ACC112 (cell line): ENCODE measurements at regions not wholly inside any gene's neighbourhood (a gene's known extent, or its start where the extent isn't known, plus 50 kb on each side); places are given as distances from the start of the nearest gene placed in this dataset.
"Not testable (repeated sequence)": the region's sequence is repeated elsewhere in the genome, so short reads cannot be mapped to it uniquely, and the experiment has no call there.

ENCODE experiments used
- H2AFZ ChIP-seq: fragments of 200-600 bp; sonication (generic); one replicate; pipeline ENCODE4 v1.6.0; 2017; ENCODE audit warnings: antibody characterized with exemption, low read length; ENCODE audit not compliant: unreplicated experiment
- H3K27ac ChIP-seq: fragments of 200-600 bp; sonication (generic); 2 replicates; pipeline ENCODE4 v1.5.1; 2014; ENCODE audit warnings: low read depth, mild to moderate bottlenecking, antibody characterized with exemption, low read length, moderate library complexity
- H3K27me3 ChIP-seq: fragments of 200-600 bp; sonication (generic); 2 replicates; pipeline ENCODE4 v1.6.1; 2014; ENCODE audit warnings: mild to moderate bottlenecking, antibody characterized with exemption, low read length, moderate library complexity, mixed read lengths; ENCODE audit not compliant: insufficient read depth
- H3K36me3 ChIP-seq: fragments of 200-600 bp; sonication (generic); 2 replicates; pipeline ENCODE4 v1.6.1; 2016; ENCODE audit warnings: mild to moderate bottlenecking, antibody characterized with exemption, low read length, moderate library complexity, mixed read lengths; ENCODE audit not compliant: insufficient read depth
- H3K4me1 ChIP-seq: fragments of 200-600 bp; sonication (generic); one replicate; pipeline ENCODE4 v1.6.1; 2016; ENCODE audit warnings: low read length, mixed read lengths; ENCODE audit not compliant: insufficient read depth, unreplicated experiment, control insufficient read depth
- H3K4me3 ChIP-seq: fragments of 200-600 bp; sonication (generic); 2 replicates; pipeline ENCODE4 v1.5.1; 2014; ENCODE audit warnings: mild to moderate bottlenecking, low read depth, low read length
- H3K79me2 ChIP-seq: fragments of 200-600 bp; sonication (generic); one replicate; pipeline ENCODE4 v1.6.0; 2016; ENCODE audit warnings: low read length; ENCODE audit not compliant: control insufficient read depth, unreplicated experiment, insufficient read depth

DNA sequence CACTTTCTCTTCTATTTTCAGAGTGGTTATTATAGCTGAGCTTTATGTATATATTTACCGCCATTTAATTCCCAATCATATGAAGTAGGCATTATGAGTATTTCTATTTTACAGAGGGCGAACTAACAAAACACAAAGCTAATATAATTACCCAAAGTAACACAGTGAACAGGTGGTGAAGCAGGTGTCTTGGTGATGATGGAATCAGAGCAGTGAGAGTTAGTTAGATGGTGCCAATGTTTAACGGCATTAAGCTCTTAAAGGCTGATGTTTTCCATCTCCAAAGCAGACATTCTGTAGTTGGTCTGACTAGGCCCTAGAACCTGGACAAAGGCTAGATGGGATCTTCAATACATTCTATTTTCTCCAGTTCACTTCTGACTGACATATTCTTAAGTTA lies 551.1 kb upstream of the SYNCRIP start:
- no peak overlapping the region for H3K27ac ChIP-seq
- no peaks in the 10 kb centered on the region for H3K4me1 ChIP-seq
- no peaks in the 10 kb centered on the region for H3K27me3 ChIP-seq
- H3K4me3 ChIP-seq, result no peak overlapping the region
- H2AFZ ChIP-seq, result no peak overlapping the region
- H3K36me3 ChIP-seq, result no peaks in the 10 kb centered on the region
- no peaks in the 10 kb centered on the region for H3K79me2 ChIP-seq

DNA sequence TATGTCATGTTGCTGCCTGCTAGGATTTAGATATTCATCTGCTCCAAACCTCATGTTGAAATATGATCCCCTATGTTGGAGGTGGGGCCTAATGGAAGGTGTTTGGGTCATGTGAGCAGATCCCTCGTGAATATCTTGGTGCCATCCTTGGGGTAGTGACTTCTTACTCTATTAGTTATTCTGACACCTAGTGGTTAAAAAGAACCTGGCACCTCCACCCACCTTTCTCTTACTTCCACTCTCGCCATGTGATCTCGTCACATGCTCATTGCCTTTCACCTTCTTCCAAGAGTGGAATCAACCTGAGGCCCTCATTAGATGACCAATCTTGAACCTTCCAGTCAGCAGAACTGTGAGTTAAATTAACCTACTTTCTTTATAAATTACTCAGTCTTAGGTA lies 549.4 kb upstream of the SYNCRIP start:
- Histone ChIP-seq H3K27ac (no peak overlapping the region), H3K4me1 (no peaks in the 10 kb centered on the region), H3K27me3 (no peaks in the 10 kb centered on the region), H2AFZ (no peak overlapping the region), H3K79me2 (no peaks in the 10 kb centered on the region), H3K4me3 (no peak overlapping the region), H3K36me3 (no peaks in the 10 kb centered on the region)

DNA sequence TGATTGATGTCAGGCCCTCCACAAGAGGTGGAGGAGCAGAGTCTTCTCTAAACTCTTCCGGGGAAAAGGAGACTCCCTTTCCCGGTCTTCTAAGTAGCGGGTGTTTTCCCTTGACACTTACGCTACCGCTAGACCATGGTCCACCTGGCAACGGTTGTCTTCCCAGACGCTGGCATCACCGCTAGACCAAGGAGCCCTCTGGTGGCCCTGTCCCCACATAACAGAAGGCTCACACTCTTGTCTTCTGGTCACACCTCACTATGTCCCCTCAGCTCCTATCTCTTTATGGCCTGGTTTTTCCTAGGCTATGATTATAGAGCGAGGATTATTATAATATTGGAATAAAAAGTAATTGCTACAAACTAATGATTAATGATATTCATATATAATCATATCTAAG lies 532.5 kb upstream of the SYNCRIP start:
- not testable (repeated sequence) for H3K79me2 ChIP-seq, H3K27ac ChIP-seq, H3K36me3 ChIP-seq, H3K4me1 ChIP-seq, H3K4me3 ChIP-seq, H3K27me3 ChIP-seq, H2AFZ ChIP-seq

DNA sequence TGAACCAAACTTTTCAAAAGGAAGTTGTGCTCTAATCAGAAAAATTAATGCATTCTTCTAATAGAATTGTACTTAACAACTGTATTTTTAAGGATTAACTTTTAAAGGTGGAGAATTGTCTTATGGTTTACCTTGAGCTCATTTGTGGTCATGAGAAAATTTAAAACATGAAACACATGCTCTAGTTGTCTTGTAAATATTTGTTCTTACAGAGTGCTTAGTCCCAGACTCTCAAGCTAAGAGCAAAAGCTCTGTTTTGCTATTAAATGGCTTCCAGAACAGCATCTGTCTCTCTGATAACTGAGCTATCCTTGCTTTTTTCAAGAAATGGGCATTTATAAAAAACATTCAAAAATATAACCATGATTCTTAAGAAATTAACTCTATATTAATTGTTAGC lies 512.2 kb upstream of the SYNCRIP start:
- H3K79me2 ChIP-seq, result no peaks in the 10 kb centered on the region
- H3K27ac ChIP-seq, result no peak overlapping the region
- no peaks in the 10 kb centered on the region for H3K27me3 ChIP-seq
- H3K4me3 ChIP-seq, result no peak overlapping the region
- H3K36me3 ChIP-seq, result no peaks in the 10 kb centered on the region
- no peaks in the 10 kb centered on the region for H3K4me1 ChIP-seq
- no peak overlapping the region for H2AFZ ChIP-seq

DNA sequence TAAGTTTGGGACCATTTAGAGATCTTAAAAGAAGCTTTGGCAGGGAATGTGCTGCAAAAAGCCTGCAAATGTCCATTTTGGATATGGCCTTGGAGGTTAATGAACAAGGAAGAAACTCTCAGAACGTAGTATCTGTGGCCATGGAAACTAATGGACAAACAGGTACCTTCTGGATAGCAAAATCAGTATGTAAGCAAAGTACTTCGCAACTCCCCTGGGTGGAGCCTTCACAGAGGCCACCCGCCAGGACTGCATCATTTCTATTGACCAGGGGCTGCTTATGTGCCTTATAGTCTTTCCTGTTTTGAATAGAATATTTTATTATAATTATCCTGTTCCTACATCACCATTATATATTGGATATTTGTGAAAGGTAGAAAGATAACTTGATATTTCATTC lies 510.8 kb upstream of the SYNCRIP start:
- Histone ChIP-seq H3K4me3 (no peak overlapping the region), H3K79me2 (no peaks in the 10 kb centered on the region), H3K27ac (no peak overlapping the region), H3K27me3 (no peaks in the 10 kb centered on the region), H3K4me1 (no peaks in the 10 kb centered on the region), H3K36me3 (no peaks in the 10 kb centered on the region), H2AFZ (no peak overlapping the region)

DNA sequence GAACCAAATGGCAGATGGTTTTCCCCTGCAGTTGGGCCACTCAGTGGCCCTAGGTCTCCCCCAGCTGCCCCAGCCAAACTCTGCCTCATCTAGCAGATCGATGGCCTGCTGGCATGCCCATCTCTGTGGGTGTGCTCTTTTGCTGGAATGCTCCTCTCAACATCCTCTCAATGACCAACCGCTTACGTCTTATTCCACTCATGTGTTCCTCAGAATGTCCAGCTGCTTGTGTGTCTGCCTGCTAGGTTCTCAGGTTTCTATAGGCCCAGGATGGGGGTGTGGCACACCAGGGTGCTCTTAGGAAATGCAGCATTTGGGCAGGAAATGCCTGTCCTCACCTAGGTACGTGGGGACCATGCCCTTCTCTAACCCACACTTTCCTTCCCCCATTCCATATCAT lies 509.9 kb upstream of the SYNCRIP start:
- Histone ChIP-seq H3K27ac (no peak overlapping the region), H3K36me3 (no peaks in the 10 kb centered on the region), H3K79me2 (no peaks in the 10 kb centered on the region), H3K4me1 (no peaks in the 10 kb centered on the region), H2AFZ (no peak overlapping the region), H3K4me3 (no peak overlapping the region), H3K27me3 (no peaks in the 10 kb centered on the region)

DNA sequence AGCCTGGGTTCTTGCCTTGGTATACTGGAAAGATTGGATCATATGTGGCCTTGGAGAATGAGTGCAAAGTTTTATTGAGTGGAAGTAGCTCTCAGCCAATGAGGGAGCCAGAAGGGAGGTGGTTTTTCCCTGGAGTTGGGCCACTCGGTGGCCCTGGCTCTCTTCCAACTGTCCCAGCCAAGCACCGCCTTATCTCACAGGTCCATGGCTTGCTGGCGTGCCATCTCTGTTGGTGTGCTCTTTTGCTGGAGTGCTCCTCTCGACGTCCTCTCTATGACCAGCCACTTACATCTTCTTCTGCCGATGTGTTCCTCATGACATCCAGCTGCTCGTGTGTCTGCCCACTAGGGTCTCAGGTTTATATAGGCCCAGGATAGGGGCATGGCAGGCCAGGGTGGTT lies 505.9 kb upstream of the SYNCRIP start:
- no peak overlapping the region for H3K27ac ChIP-seq
- H3K79me2 ChIP-seq, result no peaks in the 10 kb centered on the region
- no peaks in the 10 kb centered on the region for H3K27me3 ChIP-seq
- H3K4me3 ChIP-seq, result no peak overlapping the region
- H2AFZ ChIP-seq, result no peak overlapping the region
- no peaks in the 10 kb centered on the region for H3K4me1 ChIP-seq
- H3K36me3 ChIP-seq, result no peaks in the 10 kb centered on the region

DNA sequence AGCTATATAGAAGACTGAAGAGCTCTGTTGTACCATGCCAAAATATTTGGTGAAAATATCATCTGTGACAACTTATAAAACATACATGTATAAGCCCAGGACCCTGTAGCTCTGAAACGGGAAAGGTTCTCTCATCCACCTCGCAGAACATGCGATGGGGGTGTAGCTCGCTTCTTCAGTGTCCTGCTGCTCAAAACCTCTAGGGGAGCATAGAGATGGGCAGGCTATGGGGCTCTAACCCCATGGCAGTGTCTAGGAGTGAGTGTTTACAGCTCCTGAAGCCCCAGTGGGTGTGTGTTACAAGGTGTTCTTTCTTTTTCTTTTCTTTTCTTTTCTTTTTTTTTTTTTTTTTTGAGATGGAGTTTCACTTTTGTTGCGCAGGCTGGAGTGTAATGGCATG lies 505.2 kb upstream of the SYNCRIP start:
- H3K27ac ChIP-seq, result no peak overlapping the region

DNA sequence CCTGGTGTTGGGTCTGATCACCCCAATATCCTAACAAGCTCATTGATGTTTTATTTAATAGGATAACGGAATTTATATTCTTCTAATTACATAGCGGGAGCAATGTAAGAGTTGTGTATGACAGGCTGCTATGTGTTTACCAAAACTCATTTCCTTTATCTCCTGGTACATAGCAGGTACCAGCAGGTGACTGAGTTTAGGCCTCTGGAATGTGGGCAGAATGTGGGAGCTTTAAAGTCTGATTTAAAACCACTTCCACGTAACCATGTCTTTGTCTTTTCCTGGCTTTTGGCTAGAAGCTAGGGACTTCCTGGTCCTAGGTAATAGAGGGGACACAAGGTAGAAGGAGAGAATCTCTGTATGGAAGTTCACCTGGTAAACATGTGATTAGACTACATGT lies 504.6 kb upstream of the SYNCRIP start:
- no peaks in the 10 kb centered on the region for H3K27me3 ChIP-seq
- no peak overlapping the region for H3K27ac ChIP-seq
- H3K4me3 ChIP-seq, result no peak overlapping the region
- H2AFZ ChIP-seq, result no peak overlapping the region
- no peaks in the 10 kb centered on the region for H3K79me2 ChIP-seq
- H3K36me3 ChIP-seq, result no peaks in the 10 kb centered on the region
- H3K4me1 ChIP-seq, result no peaks in the 10 kb centered on the region

More for the DNA sequence above, 505.2 kb upstream of the SYNCRIP start:
- H3K4me3 ChIP-seq, result no peak overlapping the region
- H2AFZ ChIP-seq, result no peak overlapping the region
- H3K4me1 ChIP-seq, result no peaks in the 10 kb centered on the region
- no peaks in the 10 kb centered on the region for H3K79me2 ChIP-seq
- no peaks in the 10 kb centered on the region for H3K27me3 ChIP-seq
- H3K36me3 ChIP-seq, result no peaks in the 10 kb centered on the region

DNA sequence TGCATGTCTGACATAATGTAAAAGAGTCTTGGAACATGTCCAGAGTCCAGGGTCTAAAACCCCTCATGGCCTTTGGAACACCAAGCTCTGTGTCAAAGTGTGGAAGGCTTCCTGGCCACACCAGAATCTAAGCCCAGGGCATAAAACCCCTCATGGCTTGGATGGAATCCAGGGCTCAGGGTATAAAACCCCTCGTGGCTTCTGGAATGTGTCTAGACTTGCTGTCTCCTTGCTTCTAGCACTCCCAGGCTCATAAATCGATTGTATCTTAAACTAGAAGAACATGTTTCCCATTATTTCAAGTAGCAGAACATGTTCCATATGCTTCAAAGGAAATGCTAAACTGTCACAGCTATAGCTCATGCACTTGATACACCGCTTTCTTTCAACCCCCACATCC lies 504.1 kb upstream of the SYNCRIP start:
- H3K27ac ChIP-seq, H2AFZ ChIP-seq, H3K4me1 ChIP-seq, H3K4me3 ChIP-seq, H3K27me3 ChIP-seq, H3K79me2 ChIP-seq, H3K36me3 ChIP-seq: not testable (repeated sequence)

DNA sequence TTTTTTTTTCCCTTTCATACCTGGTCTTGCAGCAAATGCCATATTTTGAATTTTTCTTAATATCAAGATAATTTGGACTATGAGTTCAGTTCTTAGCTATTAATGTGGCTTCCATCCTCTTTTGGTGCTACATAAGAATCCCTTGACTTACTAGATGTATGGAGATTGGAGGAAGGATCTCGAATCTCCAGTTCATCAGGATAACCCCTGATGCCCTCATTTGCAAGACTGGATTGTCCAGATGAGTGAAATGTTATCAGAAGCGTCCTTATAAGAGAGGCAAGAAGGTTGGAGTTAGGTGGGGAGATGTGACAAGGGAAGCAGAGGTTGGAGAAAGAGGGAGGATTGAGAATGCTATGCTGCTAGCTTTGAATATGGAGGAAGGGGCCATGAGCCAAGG lies 499.6 kb upstream of the SYNCRIP start:
- Histone ChIP-seq H3K27ac (no peak overlapping the region), H3K4me3 (no peak overlapping the region), H3K4me1 (no peaks in the 10 kb centered on the region), H3K27me3 (no peaks in the 10 kb centered on the region), H3K79me2 (no peaks in the 10 kb centered on the region), H3K36me3 (no peaks in the 10 kb centered on the region), H2AFZ (no peak overlapping the region)
